ENCODE measurements at regions not wholly inside any gene's neighbourhood (a gene's known extent, or its start where the extent isn't known, plus 50 kb on each side); places are given as distances from the start of the nearest gene placed in this dataset.
A peak's percentile ranks its signal among the peaks of the same experiment; 100 is the strongest.

GRCh38 chr10:111146025-111146640 is 69.3 kb downstream of the ADRA2A start:
- no peak overlapping the region for H3K23ac ChIP-seq (ENCODE audit: insufficient read length)
- H3K27ac ChIP-seq (ENCODE audit: low read depth, low read length) = no peak overlapping the region
- DNase-seq (ENCODE audit: low read depth in 1 of 2, low spot score in 2 of 2) = no peak
- H4K20me1 ChIP-seq (replicated peaks in 1 of 2; ENCODE audit: control insufficient read depth in 1 of 2, insufficient read depth in 2 of 2, low read length in 2 of 2) = no peaks in the 10 kb centered on the region
- no peaks in the 10 kb centered on the region for H3K79me2 ChIP-seq (ENCODE audit: control insufficient read depth in 1 of 2, insufficient read depth in 2 of 2, low read length in 2 of 2)
- H3K18ac ChIP-seq (ENCODE audit: extremely low read depth, low read length) = no peak overlapping the region
- H3K36me3 ChIP-seq (ENCODE audit: control insufficient read depth in 2 of 4, insufficient read depth in 4 of 4, low read length in 3 of 4) = no peaks in the 10 kb centered on the region
- no peaks in the 10 kb centered on the region for H3K27me3 ChIP-seq (replicated peaks in 1 of 4; ENCODE audit: control insufficient read depth in 3 of 4, extremely low read depth in 1 of 4, insufficient read depth in 3 of 4, low read length in 3 of 4)
- ChIA-PET CTCF (ENCODE audit: partially characterized antibody) (interaction anchor here (1.2 to 1.3 kb wide), 2 partner anchors 9 to 214 kb away, joined by 3 read pairs; no protein-coding TSS in a partner anchor), POLR2A (ENCODE audit: partially characterized antibody) (no interaction called here)
- no peak overlapping the region for H3K56ac ChIP-seq (replicated peaks; ENCODE audit: insufficient read length, low read depth, low read length)
- H2BK20ac ChIP-seq (ENCODE audit: low read length) = 0 out of 2 replicates have a peak overlapping the region, but pooled peaks have one; percentile 34
- H2AK5ac ChIP-seq (ENCODE audit: low read depth, low read length) = no peak overlapping the region
- no peak overlapping the region for H3K14ac ChIP-seq (ENCODE audit: insufficient read length)
- H3K4me2 ChIP-seq (ENCODE audit: insufficient read depth in 1 of 2, low read depth in 2 of 2, low read length in 2 of 2) = no peak overlapping the region
- no peak overlapping the region for H2BK5ac ChIP-seq (ENCODE audit: low read depth, low read length)
- no peaks in the 10 kb centered on the region for H3K9me3 ChIP-seq (ENCODE audit: insufficient read depth in 2 of 2, low read depth in 1 of 2, low read length in 1 of 2)
- no peak overlapping the region for H3K9ac ChIP-seq (replicated peaks in 1 of 4; ENCODE audit: extremely low read depth in 1 of 4, low read depth in 3 of 4, low read length in 3 of 4)
- H4K91ac ChIP-seq (replicated peaks; ENCODE audit: insufficient read length, low read length) = no peak overlapping the region
- no peak overlapping the region for H4K5ac ChIP-seq (ENCODE audit: insufficient read length, low read depth, low read length)
- no peaks in the 10 kb centered on the region for H3K79me1 ChIP-seq (ENCODE audit: low read depth, low read length)
- H3K4me1 ChIP-seq (replicated peaks in 1 of 4; ENCODE audit: control insufficient read depth in 3 of 4, insufficient read depth in 4 of 4, low read length in 3 of 4) = peaks cover 0 to 3% (median 1%) of the 10 kb centered on the region in 4 experiments; a peak in 2 of 7 replicates
- FAIRE-seq = no peak
- no peak overlapping the region for H4K8ac ChIP-seq (ENCODE audit: extremely low read depth, insufficient read depth, low read length)
- no peak overlapping the region for H2AFZ ChIP-seq (ENCODE audit: low read length)
- H3K23me2 ChIP-seq (ENCODE audit: low read depth, low read length) = no peaks in the 10 kb centered on the region
- no peak overlapping the region for H2BK12ac ChIP-seq (ENCODE audit: low read depth, low read length)
- H2BK120ac ChIP-seq (replicated peaks; ENCODE audit: low read depth, low read length) = no peak overlapping the region
- H3K4me3 ChIP-seq (ENCODE audit: extremely low read depth in 1 of 4, insufficient read depth in 2 of 4, low read depth in 3 of 4, low read length in 4 of 4) = no peak overlapping the region
- H3K4ac ChIP-seq (replicated peaks; ENCODE audit: insufficient read length, low read depth, low read length) = no peak overlapping the region
- no peak overlapping the region for H2BK15ac ChIP-seq (ENCODE audit: low read length)
- WGBS, 2 experiments (ENCODE audit: extremely low coverage in 1 of 2, insufficient coverage in 1 of 2, insufficient read length in 1 of 2, insufficient replicate concordance in 2 of 2, low coverage in 1 of 2, low lambda C conversion rate in 2 of 2, missing lambda C conversion rate in 1 of 2) = 96% methylated on average over 2 of the region's 2 CpGs; no CpG with 5 or more reads in 1 of the 2 experiments
- TF ChIP-seq KDM4A (IDR thresholded peaks at IDR 0.05; ENCODE audit: low read depth, low read length, severe bottlenecking) = no peak
- no peak for TF ChIP-seq EGR1 (IDR thresholded peaks at IDR 0.05; ENCODE audit: borderline replicate concordance, low read depth, low read length)
- no peak for TF ChIP-seq TAF7 (optimal IDR thresholded peaks at IDR 0.05; ENCODE audit: borderline replicate concordance, low read depth, low read length)
- TF ChIP-seq CTCF (IDR thresholded peaks at IDR 0.05; ENCODE audit: control extremely low read depth in 1 of 3, insufficient read depth in 1 of 3, low read depth in 1 of 3, low read length in 3 of 3) = no peak
- no peak for TF ChIP-seq ASH2L (IDR thresholded peaks at IDR 0.05; ENCODE audit: low read length)
- TF ChIP-seq SP1 (IDR thresholded peaks at IDR 0.05; ENCODE audit: low read depth, low read length) = no peak
- no peak for TF ChIP-seq KDM5A (IDR thresholded peaks at IDR 0.05; ENCODE audit: low read length)
- no peak for TF ChIP-seq CHD2 (IDR thresholded peaks at IDR 0.05; ENCODE audit: low read length)
- no peak for TF ChIP-seq CBX8 (IDR thresholded peaks at IDR 0.05; ENCODE audit: borderline replicate concordance, low read depth, low read length)
- no peak for TF ChIP-seq FOSL1 (IDR thresholded peaks at IDR 0.05; ENCODE audit: insufficient read depth, low read depth, low read length)
- no peak for TF ChIP-seq TEAD4 (IDR thresholded peaks at IDR 0.05; ENCODE audit: low read depth, low read length)
- TF ChIP-seq SP4 (IDR thresholded peaks at IDR 0.05; ENCODE audit: low read length) = no peak

Measured in H1 (cell line).